Choroid plexus epithelial cell (primary cell): ENCODE measurements at regions not wholly inside any gene's neighbourhood (a gene's known extent, or its start where the extent isn't known, plus 50 kb on each side); places are given as distances from the start of the nearest gene placed in this dataset.
A peak's percentile ranks its signal among the peaks of the same experiment; 100 is the strongest.
"Not testable (repeated sequence)": the region's sequence is repeated elsewhere in the genome, so short reads cannot be mapped to it uniquely, and the experiment has no call there.

Experiments used
- DNase-seq: peaks from one replicate; pipeline ENCODE4 v3.0.0-alpha.2; 2010; ENCODE audit warnings: low read depth
- H3K4me3 ChIP-seq: 2 replicates; pipeline ENCODE4 v1.5.1; 2011; ENCODE audit warnings: low read depth, mild to moderate bottlenecking, control low read depth, low read length, moderate library complexity
- TF ChIP-seq, protein P1 (sequence below): conservative IDR thresholded peaks from 2 replicates; pipeline ENCODE4 v1.5.1; 2011; ENCODE audit warnings: low read depth, mild to moderate bottlenecking, control low read depth, inconsistent platforms, low read length, moderate library complexity

DNA sequence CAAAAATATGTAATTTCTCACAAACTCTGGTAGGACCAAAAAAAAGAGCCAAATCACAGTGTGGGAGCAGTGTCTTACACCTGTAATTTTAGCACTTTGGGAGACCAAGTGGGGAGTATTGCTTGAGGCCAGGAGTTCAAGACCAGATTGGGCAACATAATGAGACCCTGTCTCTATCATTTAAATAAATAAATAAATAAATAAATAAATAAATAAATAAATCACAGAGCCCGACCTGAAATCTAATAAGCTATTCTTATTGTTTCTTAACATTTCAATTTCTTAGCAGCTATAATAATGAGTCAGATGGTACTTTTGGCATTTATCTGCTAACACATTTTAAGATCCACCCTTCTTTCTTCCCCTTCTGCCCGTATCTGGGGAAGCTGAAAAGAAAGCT is 1229.6 kb downstream of the SUCLG1 start:
- TF ChIP-seq, protein P1, sequence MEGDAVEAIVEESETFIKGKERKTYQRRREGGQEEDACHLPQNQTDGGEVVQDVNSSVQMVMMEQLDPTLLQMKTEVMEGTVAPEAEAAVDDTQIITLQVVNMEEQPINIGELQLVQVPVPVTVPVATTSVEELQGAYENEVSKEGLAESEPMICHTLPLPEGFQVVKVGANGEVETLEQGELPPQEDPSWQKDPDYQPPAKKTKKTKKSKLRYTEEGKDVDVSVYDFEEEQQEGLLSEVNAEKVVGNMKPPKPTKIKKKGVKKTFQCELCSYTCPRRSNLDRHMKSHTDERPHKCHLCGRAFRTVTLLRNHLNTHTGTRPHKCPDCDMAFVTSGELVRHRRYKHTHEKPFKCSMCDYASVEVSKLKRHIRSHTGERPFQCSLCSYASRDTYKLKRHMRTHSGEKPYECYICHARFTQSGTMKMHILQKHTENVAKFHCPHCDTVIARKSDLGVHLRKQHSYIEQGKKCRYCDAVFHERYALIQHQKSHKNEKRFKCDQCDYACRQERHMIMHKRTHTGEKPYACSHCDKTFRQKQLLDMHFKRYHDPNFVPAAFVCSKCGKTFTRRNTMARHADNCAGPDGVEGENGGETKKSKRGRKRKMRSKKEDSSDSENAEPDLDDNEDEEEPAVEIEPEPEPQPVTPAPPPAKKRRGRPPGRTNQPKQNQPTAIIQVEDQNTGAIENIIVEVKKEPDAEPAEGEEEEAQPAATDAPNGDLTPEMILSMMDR, result no peak
- DNase-seq, result no peak
- no peak overlapping the region for H3K4me3 ChIP-seq

DNA sequence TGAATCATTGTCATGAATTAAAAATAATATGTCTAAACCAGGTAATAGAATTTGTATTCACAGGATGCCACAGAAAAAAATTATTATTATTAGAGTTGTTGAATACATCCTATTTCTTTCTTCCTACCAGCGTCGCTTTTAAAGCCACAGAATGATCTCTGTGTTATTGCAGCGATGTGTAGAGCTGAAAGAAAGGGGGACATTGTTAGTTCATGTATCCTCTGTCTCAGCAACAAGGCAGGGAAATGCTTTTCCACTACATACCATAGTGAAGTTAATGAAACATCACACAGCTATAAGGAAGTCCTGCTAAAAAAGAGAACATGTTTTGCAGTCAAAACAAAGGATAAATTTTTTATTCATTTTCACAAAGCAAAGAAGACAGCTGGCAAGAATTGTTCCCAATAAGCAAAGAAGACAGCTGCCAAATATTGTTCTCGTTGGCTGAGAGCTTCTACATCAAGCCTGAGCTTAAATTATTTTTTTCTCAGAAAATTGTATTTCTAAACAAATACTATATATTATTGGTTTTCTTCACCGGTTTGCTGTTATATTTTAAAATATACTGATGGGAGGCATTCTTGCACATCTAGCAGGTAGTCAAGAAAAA is 1234.4 kb downstream of the SUCLG1 start:
- H3K4me3 ChIP-seq, result no peak overlapping the region
- DNase-seq, result no peak
- TF ChIP-seq, protein P1, result no peak

DNA sequence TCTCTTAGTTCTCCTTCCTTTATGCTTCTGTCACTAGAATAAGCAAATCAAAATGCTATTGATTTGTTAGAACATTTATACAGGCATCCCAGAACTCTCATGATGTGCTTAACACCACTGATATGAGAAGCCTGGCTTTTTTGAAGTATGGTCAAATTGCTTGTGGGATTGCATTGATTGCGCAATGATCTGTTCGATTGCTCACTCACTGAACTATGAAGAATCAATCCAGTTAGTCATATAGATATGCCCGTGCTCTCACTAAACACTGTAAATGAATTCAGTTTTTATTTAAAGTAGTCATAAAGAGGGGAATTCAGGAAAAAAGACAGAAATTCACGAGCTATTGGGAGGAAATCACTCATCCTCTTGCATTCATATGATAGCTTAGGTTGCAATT is 1237.8 kb downstream of the SUCLG1 start:
- peak; percentile 20 for DNase-seq
- H3K4me3 ChIP-seq, result no peak overlapping the region
- TF ChIP-seq, protein P1, result no peak

DNA sequence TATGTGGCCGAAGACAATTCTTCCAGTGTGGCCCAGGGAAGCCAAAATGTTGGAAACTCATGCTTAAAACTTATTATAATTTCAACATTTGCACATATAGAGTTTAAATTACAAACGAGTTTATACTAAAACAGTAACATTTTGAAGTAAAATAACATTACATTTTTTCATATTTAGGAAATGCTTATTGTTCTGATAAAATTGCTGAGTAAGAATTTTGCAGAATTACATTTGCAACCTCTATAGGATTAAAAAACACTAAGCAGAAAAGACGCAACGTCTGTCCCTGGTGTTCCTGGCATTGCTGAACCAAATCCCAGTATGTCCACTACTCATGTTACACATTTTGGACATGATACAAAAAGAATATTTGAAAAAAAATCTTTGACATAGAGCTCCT is 1241.2 kb downstream of the SUCLG1 start:
- TF ChIP-seq, protein P1, result no peak
- DNase-seq, result no peak
- H3K4me3 ChIP-seq, result no peak overlapping the region

DNA sequence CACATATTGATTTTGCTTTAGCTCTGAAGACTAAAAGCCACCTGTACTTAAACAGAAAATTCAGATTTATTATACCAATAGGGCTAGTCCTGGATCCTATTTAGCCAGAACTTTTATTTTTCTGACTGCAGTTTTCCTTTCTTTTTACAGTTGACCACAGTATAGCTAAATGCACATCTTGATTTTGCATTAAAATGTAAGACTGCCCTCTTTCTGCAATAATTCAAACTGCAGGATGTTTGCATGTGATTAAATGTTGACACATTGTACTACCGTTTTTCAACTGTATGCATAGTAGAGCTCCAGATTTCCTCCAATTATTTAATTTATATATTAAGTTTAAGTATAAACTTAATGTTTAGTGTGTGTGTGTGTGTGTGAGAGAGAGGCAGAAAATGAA is 1262.9 kb downstream of the SUCLG1 start:
- TF ChIP-seq, protein P1, result peak; percentile 67
- peak; percentile 77 for DNase-seq
- no peak overlapping the region for H3K4me3 ChIP-seq

DNA sequence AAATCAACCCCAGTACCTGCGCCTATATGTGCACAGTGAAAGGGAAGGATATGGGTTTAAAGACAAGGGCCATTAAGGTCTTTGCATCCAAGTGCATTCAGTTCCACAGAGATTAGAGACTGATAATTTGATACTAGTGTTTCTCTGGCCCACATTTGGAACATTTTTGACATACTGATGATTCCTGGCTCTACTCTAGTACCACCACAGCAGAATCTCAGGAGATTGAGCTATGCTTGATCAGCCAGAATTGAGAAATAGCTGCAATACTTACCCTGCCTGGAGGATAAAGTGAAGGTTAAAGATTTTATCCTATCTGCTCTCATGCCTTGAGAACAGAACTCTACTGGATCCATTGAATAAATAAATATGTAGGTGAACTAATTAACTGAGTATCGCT is 1267.8 kb downstream of the SUCLG1 start:
- TF ChIP-seq, protein P1, result no peak

DNA sequence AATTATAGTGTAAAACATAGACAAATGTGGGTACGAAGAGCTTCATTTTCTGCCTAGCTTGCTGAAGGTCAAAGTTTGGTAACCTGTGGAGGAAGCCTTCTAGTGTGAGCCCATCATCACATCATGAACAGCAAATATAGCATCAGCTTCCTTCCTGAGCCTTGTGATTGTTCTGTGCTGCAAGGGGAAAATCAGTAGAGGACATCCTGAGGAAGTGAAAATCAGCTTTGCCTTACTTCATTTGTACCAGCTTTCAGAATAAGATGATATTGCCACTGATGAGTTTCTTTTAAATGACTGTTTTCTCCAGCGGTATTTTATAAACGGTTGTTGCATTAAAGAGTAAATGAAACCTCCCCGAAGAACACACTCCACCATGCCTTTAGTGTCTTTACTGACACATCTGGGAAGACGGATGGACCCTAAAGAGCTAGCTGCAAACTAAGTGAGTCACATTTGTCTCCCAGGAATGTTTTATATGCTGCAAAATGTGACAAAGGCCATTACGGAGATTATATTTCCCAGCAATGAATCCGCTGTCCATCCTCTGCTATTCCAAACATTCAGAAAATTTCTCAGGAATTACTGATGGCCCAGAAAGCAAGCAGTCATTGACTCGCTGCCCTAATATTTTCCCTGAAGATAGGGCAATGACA is 1272.8 kb downstream of the SUCLG1 start:
- no peak for DNase-seq
- TF ChIP-seq, protein P1, result no peak
- no peak overlapping the region for H3K4me3 ChIP-seq

More for the DNA sequence above, 1267.8 kb downstream of the SUCLG1 start:
- no peak overlapping the region for H3K4me3 ChIP-seq
- peak; percentile 46 for DNase-seq

DNA sequence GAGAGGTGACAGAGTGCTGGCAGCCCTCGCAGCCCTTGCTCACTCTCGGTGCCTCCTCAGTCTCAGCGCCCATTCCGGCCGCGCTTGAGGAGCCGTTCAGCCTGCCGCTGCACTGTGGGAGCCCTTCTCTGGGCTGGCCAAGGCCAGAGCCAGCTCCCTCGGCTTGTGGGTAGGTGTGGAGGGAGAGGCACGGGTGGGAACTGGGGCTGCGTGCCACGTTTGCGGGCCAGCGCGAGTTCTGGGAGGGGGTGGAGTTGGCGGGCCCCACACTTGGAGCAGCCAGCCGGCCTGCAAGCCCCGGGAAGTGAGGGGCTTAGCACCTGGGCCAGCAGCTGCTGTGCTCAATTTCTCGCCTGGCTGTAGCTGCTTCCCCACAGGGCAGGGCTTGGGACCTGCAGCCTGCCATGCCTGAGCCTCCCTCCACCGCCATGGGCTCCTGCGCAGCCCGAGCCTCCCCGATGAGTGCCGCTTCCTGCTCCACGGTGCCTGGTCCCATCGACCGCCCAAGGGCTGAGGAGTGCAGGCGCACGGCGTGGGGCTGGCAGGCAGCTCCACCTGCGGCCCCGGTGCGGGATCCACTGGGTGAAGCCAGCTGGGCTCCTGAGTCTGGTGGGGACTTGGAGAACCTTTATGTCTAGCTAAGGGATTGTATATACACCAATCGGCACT is 1278.1 kb downstream of the SUCLG1 start:
- DNase-seq, H3K4me3 ChIP-seq: not testable (repeated sequence)
